NCI-H1694 (cell line): ENCODE measurements at regions not wholly inside any gene's neighbourhood (a gene's known extent, or its start where the extent isn't known, plus 50 kb on each side); places are given as distances from the start of the nearest gene placed in this dataset.

Experiments
- DNase-seq: peaks from one replicate; lab custom pipeline; 2025; lab: John Stamatoyannopoulos, UW

DNA sequence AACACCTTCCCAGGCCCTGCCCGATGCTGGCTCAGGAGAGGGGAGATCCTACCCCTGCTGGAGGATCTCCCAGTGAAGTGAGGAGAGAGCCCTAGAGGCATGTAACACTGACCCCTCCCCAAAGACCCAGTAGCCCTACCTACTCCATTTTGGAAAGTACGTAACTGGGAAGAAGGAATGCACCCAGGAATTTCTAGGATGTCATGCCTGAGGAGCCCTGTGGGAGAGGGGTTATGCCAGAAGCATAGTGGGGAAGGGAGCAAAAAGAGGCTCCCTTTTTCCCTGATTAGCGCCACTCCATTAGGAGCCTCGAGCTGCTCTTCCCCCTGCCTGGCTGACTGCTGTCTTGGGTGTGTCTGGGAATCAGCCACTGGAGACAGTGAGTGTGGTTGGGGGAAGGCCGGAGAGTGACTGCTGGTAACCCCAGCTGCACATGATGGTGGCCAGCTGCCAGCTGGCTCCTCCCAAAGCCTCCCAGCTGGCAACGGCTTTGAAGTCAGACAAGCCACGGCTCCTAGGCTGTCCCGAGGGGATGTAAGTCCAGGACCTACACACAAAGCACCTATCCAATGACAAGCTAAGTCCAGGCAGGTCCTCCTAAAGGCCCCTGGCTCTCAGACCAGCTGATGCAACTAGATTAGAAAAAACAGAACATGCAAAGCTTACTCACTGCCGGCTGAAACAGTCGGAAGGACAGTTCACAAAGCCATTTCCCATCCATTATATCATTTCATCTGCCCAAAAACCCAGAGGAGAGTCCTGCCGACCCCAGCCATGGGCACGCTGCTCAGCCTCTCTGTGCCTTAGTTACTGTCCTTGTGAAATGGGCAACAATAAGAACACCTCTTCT, 136.5 kb upstream of the ABCA1 start:
- DNase-seq = peak; percentile 82

DNA sequence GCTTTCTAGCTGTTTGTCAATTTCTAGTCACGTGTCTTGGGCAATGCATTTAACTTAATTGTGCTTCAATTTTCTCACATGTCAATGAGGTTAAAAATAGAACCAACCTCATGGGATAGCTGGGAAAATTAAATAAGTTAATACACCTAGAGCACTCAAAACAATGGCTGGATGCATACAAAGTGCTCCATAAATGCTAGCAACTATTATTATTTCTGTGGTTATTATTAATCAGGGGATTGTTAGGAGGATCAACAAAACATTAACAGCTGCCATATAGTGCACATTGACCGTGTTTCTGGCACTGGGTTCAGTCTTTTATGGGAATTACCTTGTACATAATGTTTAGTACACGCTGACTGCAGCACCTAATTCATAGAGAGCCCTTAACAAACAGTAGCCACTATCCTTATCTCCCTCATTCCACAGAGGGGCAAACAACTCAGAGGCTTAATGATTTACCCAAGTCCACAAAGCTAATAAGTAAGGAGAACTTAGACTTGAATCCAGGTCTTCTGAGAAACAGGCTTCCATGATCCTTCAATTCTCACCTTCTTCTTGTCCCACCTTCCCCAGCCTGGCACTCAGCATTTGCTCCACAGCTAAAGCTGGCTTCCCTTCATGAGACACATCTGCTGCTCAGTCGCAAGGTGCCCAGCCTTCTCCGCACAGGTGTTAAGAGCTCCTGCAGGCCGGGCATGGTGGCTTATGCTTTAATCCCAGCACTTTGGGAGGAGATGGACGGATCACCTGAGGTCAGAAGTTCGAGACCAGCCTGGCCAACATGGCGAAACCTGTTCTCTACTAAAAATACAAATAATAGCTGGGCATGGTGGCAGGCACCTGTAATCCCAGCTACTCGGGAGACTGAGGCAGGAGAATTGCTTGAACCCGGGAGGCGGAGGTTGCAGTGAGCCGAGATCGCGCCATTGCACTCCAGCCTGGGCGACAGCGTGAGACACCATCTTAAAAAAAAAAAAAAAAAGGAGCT, 137.4 kb upstream of the ABCA1 start:
- peak; percentile 5 for DNase-seq

DNA sequence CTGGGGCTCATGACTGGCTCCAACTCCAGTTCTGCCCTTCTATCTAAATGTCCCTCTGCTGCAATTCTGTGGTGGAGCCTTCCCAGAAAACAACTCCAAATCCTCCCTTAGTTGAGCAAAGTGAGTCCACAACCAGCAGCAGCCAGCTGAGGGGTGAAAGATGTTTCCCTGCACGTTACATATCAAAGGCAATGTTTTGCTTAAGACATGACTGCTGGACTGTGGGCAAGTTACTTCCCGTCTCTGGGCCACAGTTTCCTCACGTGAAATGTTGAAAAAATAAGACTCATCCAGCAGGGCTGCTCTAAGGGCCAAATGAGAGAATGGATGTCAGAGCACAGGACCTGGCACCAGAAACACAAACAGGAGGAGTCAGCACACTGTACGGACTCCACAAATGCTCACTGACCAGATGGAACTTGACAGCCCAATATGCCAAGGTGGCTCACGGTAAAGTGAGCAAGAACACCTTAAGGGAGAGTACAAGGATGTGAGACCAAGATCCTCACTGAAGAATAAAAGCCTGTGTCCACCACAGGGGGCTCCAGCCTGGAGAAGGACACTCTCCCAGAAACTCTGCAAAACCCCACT, 138.4 kb upstream of the ABCA1 start:
- DNase-seq = no peak

DNA sequence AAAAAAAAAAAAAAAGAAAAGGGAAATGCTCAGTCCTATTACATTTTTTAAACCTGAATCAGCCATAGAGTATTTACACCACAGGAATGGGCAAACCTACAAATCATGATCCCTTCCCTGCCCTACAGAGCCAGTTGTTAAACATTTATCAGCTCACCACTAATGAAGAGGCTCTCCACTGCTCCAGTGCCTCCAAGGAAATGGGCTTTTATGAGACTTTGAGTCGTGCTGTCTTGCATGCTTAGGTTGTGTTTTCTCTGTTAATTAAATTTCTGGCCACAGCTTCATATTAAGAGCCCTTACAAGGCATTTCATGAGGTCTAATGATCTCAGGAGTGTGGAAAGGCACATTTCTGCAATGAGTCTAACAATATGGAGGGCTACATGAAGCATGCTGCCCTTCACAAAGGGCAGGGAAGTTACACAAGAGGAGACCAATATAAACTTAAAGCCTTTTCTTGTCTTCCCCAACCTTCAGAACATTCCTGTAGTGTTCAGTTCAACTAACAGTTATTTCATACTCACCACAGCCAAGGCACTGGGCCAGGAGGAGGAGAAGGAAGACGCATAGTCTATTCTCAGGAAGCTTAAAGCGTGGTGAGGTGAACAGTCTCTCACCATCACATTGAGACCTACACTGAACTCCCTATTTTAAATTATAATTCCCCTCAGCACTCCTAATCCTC, 140.1 kb upstream of the ABCA1 start:
- DNase-seq = no peak

DNA sequence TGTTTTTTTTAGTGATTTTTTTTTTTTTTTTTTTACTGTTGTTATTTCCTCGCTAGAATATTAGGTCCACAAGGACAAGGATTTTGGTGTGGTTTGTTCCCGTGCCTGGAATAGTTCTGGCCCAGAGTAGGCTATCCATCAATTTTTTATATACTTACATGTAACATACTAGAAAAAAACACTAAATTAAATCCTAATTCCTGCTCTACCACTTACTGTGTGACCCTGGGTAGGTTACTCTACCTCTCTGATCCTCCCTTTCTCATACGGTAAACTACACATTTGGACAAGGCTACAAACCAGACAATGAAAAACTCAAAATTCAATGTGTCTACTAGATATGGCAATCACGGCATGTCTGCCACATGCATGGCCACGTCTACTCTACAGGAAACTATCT, 141.3 kb upstream of the ABCA1 start:
- DNase-seq = no peak

DNA sequence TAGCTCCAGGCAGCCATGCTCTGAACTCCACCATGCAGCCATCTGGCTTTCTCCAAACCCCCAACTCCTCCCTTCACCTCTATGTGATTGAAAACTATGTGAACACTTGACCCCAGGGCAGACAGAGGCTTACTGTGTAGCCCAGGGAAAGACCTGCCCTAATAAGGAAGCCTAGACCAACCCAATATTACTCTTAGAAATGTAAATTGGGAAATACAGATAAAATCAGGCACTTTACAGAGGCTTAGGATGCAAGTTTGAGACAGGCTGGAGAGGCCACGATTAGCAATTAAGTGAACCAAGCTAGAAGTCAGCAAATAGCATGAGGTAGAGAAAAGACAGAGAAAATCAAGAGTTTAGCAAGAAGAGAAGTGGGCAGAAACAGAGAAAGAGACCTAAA, 141.7 kb upstream of the ABCA1 start:
- DNase-seq = no peak

DNA sequence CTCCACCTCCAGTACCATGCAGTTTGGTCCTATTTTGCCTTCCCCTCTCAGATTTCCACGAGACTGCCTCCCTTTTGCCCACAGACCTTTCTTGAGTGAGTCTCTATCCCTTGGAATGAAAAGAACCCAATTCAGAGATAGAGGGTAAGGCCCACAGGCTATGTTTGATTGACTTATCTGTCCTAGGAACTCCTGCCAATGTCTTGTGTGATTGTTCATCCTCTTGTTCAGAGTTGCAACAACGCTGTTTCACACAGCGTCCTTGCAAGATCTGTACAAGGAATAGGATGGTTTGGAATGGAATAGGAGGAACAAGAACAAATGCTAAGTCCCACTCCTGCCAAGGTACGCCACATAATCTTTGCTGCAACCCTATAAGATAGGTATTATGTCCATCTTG, 142.2 kb upstream of the ABCA1 start:
- no peak for DNase-seq

DNA sequence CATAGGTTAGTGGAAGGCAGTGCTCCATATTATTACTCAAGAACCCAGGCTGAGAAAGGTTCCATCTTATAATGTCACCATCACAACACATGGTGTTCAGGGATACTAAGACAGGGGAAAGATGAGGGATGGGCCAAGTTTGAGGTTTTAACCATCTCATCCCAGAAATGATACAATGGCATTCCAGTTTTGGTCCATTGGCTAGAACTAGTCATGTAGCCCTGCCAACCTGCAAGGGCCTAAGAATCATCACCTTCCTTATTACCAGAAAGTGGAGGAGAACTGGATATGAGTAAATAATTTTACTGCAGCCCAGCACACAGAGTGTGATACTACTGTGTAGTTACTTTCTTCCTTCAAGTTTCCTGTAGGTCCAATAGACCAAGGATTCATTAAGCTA, 144.5 kb upstream of the ABCA1 start:
- no peak for DNase-seq

DNA sequence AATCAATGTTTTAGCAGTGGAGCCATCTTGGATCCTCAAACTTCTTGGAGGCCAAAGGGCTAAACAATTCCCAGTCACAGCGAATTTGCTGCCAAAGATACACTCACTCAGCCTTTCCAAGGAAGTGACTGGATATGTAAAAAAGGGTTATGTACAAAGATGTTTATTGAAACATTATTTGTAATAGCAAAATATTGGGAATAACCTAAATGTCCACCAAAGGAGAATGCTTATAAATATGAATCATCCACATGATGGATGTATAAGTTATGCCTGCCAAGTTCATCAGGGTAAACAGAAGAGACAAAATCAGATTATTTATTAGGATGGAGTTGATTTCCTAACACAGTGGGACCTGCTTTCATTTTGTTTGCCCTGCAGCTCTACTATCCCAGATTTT, 145.2 kb upstream of the ABCA1 start:
- DNase-seq = no peak

DNA sequence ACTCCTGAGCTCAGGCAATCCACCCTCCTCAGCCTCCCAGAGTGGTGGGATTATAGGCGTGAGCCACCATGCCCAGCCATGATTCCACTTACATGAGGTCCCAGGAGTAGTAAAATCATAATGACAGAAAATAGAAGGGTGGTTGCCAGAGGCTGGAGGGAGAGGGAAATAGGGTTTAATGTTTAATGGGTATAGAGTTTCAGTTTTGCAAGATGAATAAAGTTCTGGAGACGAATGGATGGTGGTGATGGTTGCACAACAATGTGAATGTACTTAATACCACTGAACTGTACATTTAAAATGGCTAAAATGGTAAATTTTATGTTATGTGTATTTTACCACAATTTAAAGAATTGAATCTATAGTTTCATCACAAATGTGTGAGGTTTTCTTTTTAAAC, 146.5 kb upstream of the ABCA1 start:
- DNase-seq = no peak

DNA sequence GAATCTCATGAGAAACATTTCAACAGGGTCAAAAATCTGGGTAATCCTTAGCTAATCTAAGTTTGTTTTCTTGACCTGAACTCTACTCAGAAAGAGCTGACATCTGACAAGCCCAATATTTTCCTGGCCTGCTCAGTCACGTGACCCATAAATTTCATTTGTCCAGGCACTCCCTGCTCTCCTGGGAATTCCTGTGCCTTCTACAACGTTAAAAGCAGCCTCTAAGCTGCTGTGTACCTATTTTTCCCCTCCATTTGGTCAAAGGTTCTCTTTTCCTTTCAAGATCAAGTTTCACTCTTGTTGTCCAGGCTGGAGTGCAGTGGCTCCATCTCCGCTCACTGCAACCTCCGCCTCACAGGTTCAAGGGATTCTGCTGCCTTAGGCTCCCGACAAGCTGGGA, 148.8 kb upstream of the ABCA1 start:
- DNase-seq = no peak

DNA sequence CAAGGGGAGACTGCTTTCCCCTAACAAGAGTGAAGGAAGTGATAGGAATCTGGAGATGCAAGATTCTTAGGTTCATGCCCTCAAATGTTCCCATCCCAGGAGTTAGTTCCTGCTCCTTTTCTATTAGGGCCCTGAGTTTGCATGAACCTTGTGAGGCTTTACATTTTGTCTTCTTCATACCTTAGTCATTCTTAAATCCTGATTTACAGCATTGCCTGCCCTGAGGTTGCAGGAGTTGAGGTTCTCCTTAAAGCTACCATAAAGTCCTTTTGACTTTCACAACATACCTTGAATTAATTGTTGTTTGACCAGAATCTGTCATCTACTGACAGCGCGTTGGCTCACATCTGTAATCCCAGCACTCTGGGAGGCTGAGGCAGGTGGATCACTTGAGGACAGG, 151.5 kb upstream of the ABCA1 start:
- DNase-seq = no peak

DNA sequence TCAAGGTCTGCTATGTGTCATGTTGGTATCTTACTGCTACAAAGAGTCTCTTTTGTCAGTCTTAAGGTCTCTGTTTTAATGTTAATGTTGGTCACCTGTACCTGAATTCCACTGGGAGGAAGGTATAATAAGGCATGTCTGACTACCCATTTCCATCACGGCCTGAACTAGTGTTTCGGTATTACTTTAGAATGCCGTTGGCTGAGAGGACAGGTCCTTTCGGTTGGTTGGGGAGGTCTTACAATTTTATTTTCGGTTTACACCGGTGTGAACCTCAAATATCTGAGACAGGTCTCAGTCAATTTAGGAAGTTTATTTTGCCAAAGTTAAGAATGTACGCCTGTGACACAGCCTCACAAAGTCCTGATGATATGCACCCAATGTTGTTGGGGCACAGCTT, 154.9 kb upstream of the ABCA1 start:
- DNase-seq = no peak

DNA sequence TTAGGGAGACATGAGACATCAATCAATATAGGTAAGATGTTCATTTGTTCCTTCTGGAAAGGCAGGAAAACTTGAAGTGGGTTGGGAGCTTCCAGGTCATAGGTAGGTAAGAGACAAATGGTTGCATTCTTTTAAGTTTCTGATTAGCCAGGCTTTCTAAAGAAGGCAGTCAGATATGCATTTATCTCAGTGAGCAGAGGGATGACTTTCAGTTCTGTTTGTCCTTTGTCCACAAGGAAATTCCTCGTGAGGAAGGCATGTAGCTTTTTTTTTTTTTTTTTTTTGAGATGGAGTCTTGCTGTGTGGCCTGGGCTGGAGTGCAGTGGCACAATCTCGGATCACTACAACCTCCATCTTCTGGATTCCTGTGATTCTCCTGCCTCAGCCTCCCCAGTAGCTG, 155.3 kb upstream of the ABCA1 start:
- no peak for DNase-seq

DNA sequence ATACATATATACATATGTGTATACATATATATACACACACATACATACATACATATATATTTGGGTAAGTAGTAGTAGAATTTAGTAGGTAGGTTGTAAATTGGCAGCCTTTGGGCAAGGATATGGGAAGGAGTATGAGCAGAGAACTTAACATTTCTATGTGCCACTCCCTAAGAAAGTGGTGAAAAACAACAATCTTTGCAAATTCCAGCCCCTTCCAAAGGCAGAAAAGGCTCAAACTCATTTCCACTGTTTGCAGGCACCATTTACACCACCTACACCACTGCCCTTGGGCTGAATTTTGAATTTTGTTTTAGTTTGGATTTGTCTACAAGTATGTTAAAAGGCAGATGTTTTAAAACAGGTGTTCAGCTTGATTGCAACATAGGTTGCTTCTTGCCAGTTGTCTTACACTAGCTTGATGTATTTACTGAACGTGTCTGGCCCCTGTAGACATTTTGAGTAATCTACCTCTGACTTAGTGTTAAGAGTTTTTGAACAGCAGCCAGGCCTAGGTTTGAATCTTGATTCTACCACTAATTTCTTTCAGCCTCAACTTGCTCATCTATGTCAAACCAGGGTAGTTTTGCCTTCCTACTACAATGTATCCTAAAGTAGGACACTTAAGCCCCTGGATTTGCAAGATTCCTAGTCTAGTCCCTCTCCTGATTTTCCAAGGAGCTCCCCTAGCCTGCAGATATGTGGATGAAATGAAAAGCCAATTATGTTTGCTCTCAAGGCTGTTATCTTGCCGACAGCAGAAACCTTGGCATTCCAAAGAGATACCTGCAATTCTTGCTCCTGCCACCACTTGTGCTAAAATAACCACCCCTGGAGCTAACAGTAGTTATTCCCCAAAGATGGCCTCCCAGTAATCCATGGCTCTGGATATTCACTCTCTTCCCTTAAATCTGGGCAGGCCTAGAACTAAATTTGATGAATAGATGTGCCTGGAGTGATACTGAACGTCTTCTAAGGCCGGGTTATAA, 156.2 kb upstream of the SLC44A1 start:
- DNase-seq = no peak

DNA sequence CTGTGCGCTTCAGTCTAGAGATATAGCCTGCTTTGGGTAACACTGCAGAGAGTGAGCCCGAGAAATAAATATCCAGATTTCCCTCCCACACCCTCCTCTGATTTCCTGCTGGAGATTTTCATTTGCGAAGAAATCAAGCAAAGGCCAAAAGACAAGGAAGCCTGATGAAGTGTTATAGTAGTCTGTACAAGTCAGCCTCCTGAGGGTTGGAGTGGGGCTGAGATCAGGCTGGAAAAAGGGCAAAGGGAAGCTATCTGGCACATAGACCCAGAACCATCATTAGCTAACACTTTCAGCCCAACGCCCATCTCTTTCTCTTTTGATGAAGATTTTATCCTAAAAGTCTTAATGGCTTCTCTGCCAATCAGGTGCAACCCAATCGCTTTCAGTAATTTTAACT, 154.6 kb upstream of the SLC44A1 start:
- DNase-seq = no peak

DNA sequence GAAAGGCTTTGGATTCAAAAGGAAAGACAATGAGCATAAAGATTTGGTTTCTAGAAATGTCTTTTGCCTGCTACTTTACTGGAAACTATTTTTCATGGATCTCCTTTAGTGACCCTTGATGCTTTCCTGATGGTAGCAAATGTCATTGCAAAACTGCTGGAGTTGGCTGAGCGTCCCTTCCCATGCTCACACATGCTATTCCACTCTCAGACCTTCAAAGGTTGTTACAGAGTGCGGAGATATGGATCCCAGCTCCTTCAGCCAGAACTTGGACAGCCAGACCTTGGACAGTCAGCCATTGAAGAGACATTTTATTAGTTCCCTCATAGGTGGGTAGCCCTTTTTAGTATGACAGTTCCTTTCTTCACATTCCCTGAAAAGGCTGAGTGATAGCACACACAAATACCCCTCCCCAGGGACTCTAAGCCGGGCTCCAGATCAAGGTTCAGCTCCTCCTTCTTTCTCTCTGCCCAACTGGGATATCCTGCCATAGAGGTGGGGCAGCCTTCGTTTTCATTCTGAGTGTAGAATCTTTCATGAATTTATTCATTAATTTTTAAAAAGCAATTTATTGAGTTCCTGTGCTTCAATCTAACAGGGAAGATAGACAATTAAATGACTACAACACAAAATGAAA, 153.3 kb upstream of the SLC44A1 start:
- no peak for DNase-seq

DNA sequence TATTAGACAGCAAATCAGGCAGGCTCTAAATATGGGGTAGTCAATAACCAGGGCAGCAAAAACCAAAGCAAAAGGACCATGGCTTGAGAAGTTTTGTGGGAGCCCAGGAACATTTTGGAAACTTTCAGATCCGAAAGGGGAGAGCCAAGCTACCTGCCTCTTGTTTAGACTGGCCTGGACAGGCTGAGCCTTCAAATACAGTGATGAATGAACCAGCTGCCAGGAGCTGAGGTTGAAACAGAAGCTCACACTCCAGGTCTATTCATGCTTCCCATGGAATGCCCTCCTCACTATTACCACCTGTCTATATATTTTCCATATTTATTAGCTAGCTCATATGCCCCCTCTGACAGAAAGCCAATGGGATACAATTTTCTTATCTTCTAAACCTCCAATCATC, 150.8 kb upstream of the SLC44A1 start:
- DNase-seq = no peak

DNA sequence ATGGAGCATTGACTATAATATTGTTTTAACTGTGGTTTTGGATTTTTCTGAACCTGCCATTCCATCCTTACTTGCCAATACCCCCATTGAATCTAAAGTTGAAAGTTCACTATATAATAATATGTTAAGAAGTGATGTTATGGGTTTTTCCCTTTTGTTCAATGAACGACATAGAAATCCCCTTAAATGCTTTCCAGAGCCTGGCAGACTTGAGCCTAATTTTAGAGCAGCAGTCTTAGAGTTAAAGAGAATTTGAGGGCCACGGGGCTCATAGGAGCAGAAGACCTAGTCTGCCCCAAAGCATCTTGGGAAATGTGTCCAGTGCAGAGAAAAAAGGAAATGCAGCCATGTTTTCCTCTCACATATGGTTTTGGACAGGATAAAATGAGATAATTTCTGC, 146.1 kb upstream of the SLC44A1 start:
- no peak for DNase-seq

DNA sequence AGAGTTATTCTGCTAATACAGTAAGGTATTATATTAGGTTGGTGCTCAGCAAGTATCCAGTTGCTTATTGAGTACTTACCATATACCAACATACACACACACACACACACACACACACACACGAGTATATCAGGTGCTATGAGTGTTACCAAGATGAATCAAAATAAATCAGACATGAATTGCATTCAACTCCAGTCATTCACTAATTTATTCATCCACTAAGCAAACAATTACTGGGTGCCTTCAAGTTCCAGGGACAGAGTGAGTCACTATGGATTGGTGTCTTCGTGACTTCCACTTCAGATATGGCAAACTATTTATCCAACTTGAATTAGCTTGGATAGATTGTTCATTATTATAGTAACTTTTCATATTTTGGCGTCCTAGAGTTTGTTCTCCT, 140.7 kb upstream of the SLC44A1 start:
- DNase-seq = no peak
